GM21786 (cell line): ENCODE measurements at regions not wholly inside any gene's neighbourhood (a gene's known extent, or its start where the extent isn't known, plus 50 kb on each side); places are given as distances from the start of the nearest gene placed in this dataset.

Experiments used
- ATAC-seq: cut with Tn5 transposase; IDR thresholded peaks from one replicate; pipeline ENCODE4 v1.9.1; 2021; ENCODE audit not compliant: unreplicated experiment

- ATAC-seq: no peak
Observed at GRCh38 chr2:196480653-196481323, 158.7 kb upstream of the CCDC150 start.

- no peak for ATAC-seq
Observed at GRCh38 chr2:196481324-196481697, 158.2 kb upstream of the CCDC150 start.

- ATAC-seq: no peak
Observed at GRCh38 chr2:196482119-196483065, 157.1 kb upstream of the CCDC150 start.

- no peak for ATAC-seq
Observed at GRCh38 chr2:196486146-196486545, 153.4 kb upstream of the CCDC150 start.

GRCh38 chr2:196487417-196487816 lies 152.1 kb upstream of the CCDC150 start:
- no peak for ATAC-seq

- ATAC-seq: no peak
Observed at GRCh38 chr2:196489371-196489770, 150.1 kb upstream of the CCDC150 start.

GRCh38 chr2:196492946-196493345 lies 146.6 kb upstream of the CCDC150 start:
- no peak for ATAC-seq

- ATAC-seq: no peak
Observed at GRCh38 chr2:196498962-196499361, 140.6 kb upstream of the CCDC150 start.

- ATAC-seq: no peak
Observed at GRCh38 chr2:196499686-196500085, 139.8 kb upstream of the CCDC150 start.

GRCh38 chr2:196500686-196501431 lies 138.7 kb upstream of the CCDC150 start:
- no peak for ATAC-seq

- ATAC-seq: no peak
Observed at GRCh38 chr2:196501836-196502235, 137.7 kb upstream of the CCDC150 start.

GRCh38 chr2:196502386-196502785 lies 137.1 kb upstream of the CCDC150 start:
- no peak for ATAC-seq

- no peak for ATAC-seq
Observed at GRCh38 chr2:196503398-196503797, 136.1 kb upstream of the CCDC150 start.

- ATAC-seq: no peak
Observed at GRCh38 chr2:196504788-196505187, 134.7 kb upstream of the CCDC150 start.

- ATAC-seq: no peak
Observed at GRCh38 chr2:196510246-196510645, 129.3 kb upstream of the CCDC150 start.

GRCh38 chr2:196511258-196512168 lies 128.0 kb upstream of the CCDC150 start:
- ATAC-seq: no peak

GRCh38 chr2:196513796-196514526 lies 125.6 kb upstream of the CCDC150 start:
- ATAC-seq: no peak

- ATAC-seq: no peak
Observed at GRCh38 chr2:196514641-196515040, 124.9 kb upstream of the CCDC150 start.

- ATAC-seq: no peak
Observed at GRCh38 chr2:196515051-196515450, 124.5 kb upstream of the CCDC150 start.

- no peak for ATAC-seq
Observed at GRCh38 chr2:196515608-196516007, 123.9 kb upstream of the CCDC150 start.
